A673 (cell line): ENCODE measurements at regions not wholly inside any gene's neighbourhood (a gene's known extent, or its start where the extent isn't known, plus 50 kb on each side); places are given as distances from the start of the nearest gene placed in this dataset.

Experiments used
- CTCF ChIP-seq: fragments of 300-800, 200-600 bp; sonication (generic); conservative IDR thresholded peaks from 2 replicates; pipeline ENCODE4 v1.5.1; 2017; ENCODE audit warnings: low read depth, mild to moderate bottlenecking, antibody characterized with exemption, low read length, moderate library complexity, mixed read lengths
- EZH2 ChIP-seq: fragments of 200-600 bp; sonication (generic); IDR thresholded peaks from 2 replicates; pipeline ENCODE4 v1.6.1; 2017; ENCODE audit warnings: borderline replicate concordance, low read depth, mild to moderate bottlenecking, mixed read lengths, antibody characterized with exemption, low read length; ENCODE audit not compliant: poor library complexity, severe bottlenecking

- TF ChIP-seq CTCF, result no peak
- no peak for TF ChIP-seq EZH2
These were observed 56.2 kb upstream of the RAPGEF2 start for GRCh38 chr4:159046683-159047082.
